ENCODE measurements at regions not wholly inside any gene's neighbourhood (a gene's known extent, or its start where the extent isn't known, plus 50 kb on each side); places are given as distances from the start of the nearest gene placed in this dataset.

DNA sequence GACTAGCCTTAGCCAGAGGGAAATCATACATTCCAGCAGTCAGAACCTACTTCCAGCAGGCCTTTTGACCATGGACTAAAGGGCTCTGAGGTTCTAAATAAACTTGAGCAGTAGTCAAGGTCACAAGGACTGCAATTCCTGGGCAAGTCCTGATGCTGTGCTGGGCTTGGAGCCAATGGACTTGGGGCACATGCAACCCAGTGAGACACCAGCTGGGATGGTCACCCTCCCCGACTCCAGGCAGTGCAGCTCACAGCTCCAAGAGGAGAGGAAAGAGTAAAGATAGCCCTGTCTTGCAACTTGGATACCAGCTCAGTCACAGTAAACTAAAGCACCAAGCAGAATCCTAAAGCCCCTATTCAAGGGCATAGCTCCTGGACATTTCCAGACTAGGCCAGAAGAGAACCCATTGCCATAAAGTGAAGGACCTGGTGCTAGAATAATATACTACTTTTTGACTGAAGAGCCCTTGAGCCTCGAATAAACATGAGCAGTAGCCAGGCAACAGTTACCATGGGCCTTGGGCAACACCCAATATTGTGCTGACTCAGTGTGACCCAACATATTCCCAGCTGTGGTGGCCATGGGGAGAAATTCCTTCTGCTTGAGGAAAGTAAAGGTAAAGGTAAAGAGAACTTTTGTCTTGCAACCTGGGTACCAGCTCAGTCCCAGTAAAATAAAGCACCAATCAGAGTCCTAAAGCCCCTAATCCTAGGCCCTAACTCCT lies 226.2 kb upstream of the CLEC14A start:
- Histone ChIP-seq H3K9me3 (ENCODE audit: low read depth) (no peaks in the 10 kb centered on the region), H3K27me3 (replicated peaks; ENCODE audit: insufficient read depth) (no peaks in the 10 kb centered on the region), H3K4me3 (no peak overlapping the region), H3K4me1 (ENCODE audit: insufficient read depth) (peaks cover 5% of the 10 kb centered on the region; the same call in 1 of the 2 replicates), H3K9me2 (ENCODE audit: insufficient read depth) (no peaks in the 10 kb centered on the region), H2AFZ (no peak overlapping the region), H3K36me3 (ENCODE audit: low read depth) (no peaks in the 10 kb centered on the region), H3K9ac (peak overlapping the region; percentile 47), H3K79me2 (ENCODE audit: insufficient read depth) (no peaks in the 10 kb centered on the region), H4K20me1 (ENCODE audit: insufficient read depth) (no peaks in the 10 kb centered on the region), H3F3A (ENCODE audit: insufficient read depth) (no peaks in the 10 kb centered on the region), H3K27ac (peak overlapping the region; percentile 56), H3K4me2 (ENCODE audit: unreplicated experiment) (no peak overlapping the region)
- WGBS, 2 experiments (ENCODE audit: low coverage in 1 of 2, low lambda C conversion rate in 2 of 2, missing lambda C conversion rate in 2 of 2) = 15 to 34% methylated on average over 2 of the region's 2 CpGs
- peak; percentile 86 for DNase-seq
- TF ChIP-seq EZH2 (IDR thresholded peaks at IDR 0.05; ENCODE audit: insufficient read depth, poor library complexity, severe bottlenecking) = no peak
- TF ChIP-seq EZH2phosphoT487 (IDR thresholded peaks at IDR 0.05; ENCODE audit: insufficient read depth, low read depth) = no peak
- in situ Hi-C loops (cut with MboI) = no loop called here

DNA sequence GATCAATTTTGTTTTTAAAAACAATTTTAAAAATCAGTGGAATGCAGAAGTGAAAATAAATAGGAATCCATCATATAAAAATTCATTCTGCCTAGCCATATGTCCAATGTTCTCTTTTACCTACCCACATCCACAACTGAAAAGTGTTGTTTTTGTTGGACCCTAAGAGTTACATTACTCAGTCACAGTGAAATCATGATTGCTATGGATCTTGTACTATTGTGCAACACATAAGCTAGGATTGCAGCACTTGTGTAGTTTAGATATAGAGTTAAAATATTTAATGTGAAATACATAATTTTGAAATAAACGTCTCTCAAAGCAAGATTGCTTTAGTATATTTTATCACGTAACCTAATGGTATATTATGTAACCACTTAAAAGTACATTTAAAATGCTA lies 213.3 kb upstream of the CLEC14A start:
- Histone ChIP-seq H3K27ac (no peak overlapping the region), H3K4me3 (no peak overlapping the region), H3K4me1 (ENCODE audit: insufficient read depth) (peaks cover 12% of the 10 kb centered on the region), H3K27me3 (replicated peaks; ENCODE audit: insufficient read depth) (no peaks in the 10 kb centered on the region), H3F3A (ENCODE audit: insufficient read depth) (no peaks in the 10 kb centered on the region), H4K20me1 (ENCODE audit: insufficient read depth) (no peaks in the 10 kb centered on the region), H3K4me2 (ENCODE audit: unreplicated experiment) (no peak overlapping the region), H3K9me3 (ENCODE audit: low read depth) (no peaks in the 10 kb centered on the region), H3K9me2 (ENCODE audit: insufficient read depth) (no peaks in the 10 kb centered on the region), H3K36me3 (ENCODE audit: low read depth) (no peaks in the 10 kb centered on the region), H3K79me2 (ENCODE audit: insufficient read depth) (no peaks in the 10 kb centered on the region), H2AFZ (no peak overlapping the region), H3K9ac (no peak overlapping the region)
- no peak for TF ChIP-seq EZH2phosphoT487 (IDR thresholded peaks at IDR 0.05; ENCODE audit: insufficient read depth, low read depth)
- TF ChIP-seq EZH2 (IDR thresholded peaks at IDR 0.05; ENCODE audit: insufficient read depth, poor library complexity, severe bottlenecking) = no peak
- 46 to 58% methylated on average over 2 of the region's 2 CpGs for WGBS, 2 experiments (ENCODE audit: low coverage in 1 of 2, low lambda C conversion rate in 2 of 2, missing lambda C conversion rate in 2 of 2)
- in situ Hi-C loops (cut with MboI) = no loop called here
- DNase-seq = peak; percentile 69

DNA sequence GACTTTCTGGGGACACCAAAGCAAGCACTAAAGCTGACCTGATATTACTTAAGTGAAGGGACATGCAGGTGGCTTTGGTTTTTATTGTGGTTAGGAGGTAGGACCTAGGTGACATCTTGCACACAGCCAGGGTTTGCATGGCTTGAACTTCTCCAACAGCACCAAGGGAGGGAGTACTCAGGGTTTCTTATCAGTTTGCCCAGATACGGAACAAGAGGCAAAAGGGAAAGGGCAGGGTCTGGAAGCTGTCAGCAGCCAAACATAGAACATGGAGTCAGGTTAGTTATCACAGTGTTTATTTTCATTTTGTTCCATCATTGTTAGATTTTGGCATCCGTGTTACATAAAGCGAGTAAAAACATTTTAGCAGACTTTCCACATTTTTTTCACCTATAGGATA lies 186.3 kb upstream of the CLEC14A start:
- in situ Hi-C loops (cut with MboI) = no loop called here
- Histone ChIP-seq H3K4me3 (no peak overlapping the region), H3K9me3 (ENCODE audit: low read depth) (no peaks in the 10 kb centered on the region), H3K79me2 (ENCODE audit: insufficient read depth) (no peaks in the 10 kb centered on the region), H3F3A (ENCODE audit: insufficient read depth) (no peaks in the 10 kb centered on the region), H3K27me3 (replicated peaks; ENCODE audit: insufficient read depth) (no peaks in the 10 kb centered on the region), H3K27ac (no peak overlapping the region), H3K9me2 (ENCODE audit: insufficient read depth) (no peaks in the 10 kb centered on the region), H3K4me2 (ENCODE audit: unreplicated experiment) (no peak overlapping the region), H3K36me3 (ENCODE audit: low read depth) (no peaks in the 10 kb centered on the region), H2AFZ (no peak overlapping the region), H3K9ac (no peak overlapping the region), H4K20me1 (ENCODE audit: insufficient read depth) (no peaks in the 10 kb centered on the region), H3K4me1 (ENCODE audit: insufficient read depth) (no peaks in the 10 kb centered on the region)
- TF ChIP-seq EZH2 (IDR thresholded peaks at IDR 0.05; ENCODE audit: insufficient read depth, poor library complexity, severe bottlenecking) (no peak), EZH2phosphoT487 (IDR thresholded peaks at IDR 0.05; ENCODE audit: insufficient read depth, low read depth) (no peak)
- no peak for DNase-seq
- WGBS, 2 experiments (ENCODE audit: low coverage in 1 of 2, low lambda C conversion rate in 2 of 2, missing lambda C conversion rate in 2 of 2) = 89 to 92% methylated on average over 3 of the region's 3 CpGs

GRCh38 chr14:38432186-38432585 lies 176.3 kb upstream of the CLEC14A start:
- H3K9me3 ChIP-seq (ENCODE audit: low read depth) = no peaks in the 10 kb centered on the region
- no peaks in the 10 kb centered on the region for H3K27me3 ChIP-seq (replicated peaks; ENCODE audit: insufficient read depth)
- in situ Hi-C loops (cut with MboI) = no loop called here
- H3K9ac ChIP-seq = no peak overlapping the region
- TF ChIP-seq EZH2 (IDR thresholded peaks at IDR 0.05; ENCODE audit: insufficient read depth, poor library complexity, severe bottlenecking) (no peak), EZH2phosphoT487 (IDR thresholded peaks at IDR 0.05; ENCODE audit: insufficient read depth, low read depth) (no peak)
- WGBS, 2 experiments (ENCODE audit: low coverage in 1 of 2, low lambda C conversion rate in 2 of 2, missing lambda C conversion rate in 2 of 2) = 92 to 94% methylated on average over 2 of the region's 2 CpGs
- no peaks in the 10 kb centered on the region for H3K4me1 ChIP-seq (ENCODE audit: insufficient read depth)
- H3K36me3 ChIP-seq (ENCODE audit: low read depth) = no peaks in the 10 kb centered on the region
- no peak for DNase-seq
- no peak overlapping the region for H2AFZ ChIP-seq
- H4K20me1 ChIP-seq (ENCODE audit: insufficient read depth) = no peaks in the 10 kb centered on the region
- no peaks in the 10 kb centered on the region for H3F3A ChIP-seq (ENCODE audit: insufficient read depth)
- no peaks in the 10 kb centered on the region for H3K79me2 ChIP-seq (ENCODE audit: insufficient read depth)
- H3K9me2 ChIP-seq (ENCODE audit: insufficient read depth) = no peaks in the 10 kb centered on the region
- H3K27ac ChIP-seq = no peak overlapping the region
- no peak overlapping the region for H3K4me3 ChIP-seq
- H3K4me2 ChIP-seq (ENCODE audit: unreplicated experiment) = no peak overlapping the region

Data from GM23248 (cell line).